ENCODE measurements at regions not wholly inside any gene's neighbourhood (a gene's known extent, or its start where the extent isn't known, plus 50 kb on each side); places are given as distances from the start of the nearest gene placed in this dataset.

DNA sequence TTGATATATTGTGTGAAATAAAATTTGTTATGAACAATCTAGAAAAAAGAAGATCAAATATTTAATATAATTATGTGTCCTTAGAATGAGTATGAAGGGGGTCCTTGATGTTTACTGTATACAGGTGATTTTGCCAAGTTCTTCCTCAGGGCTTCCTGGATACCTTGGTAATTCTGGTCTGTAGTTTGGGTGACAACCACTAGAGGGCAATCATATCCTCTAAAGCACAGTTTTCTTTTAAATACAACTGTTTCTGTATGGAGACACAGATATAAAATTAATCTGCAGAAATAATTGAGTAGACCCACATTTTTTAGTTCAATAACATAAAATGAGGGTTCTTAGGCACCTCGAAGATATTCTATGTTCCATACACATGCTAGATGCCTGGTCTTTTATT is 157.7 kb downstream of the SPANXN1 start:
- H3K27ac Mint-ChIP-seq, result no peak overlapping the region
- H3K9ac ChIP-seq (ENCODE audit: extremely low read depth, insufficient read length, low read length), result no peak overlapping the region
- no peak for DNase-seq

More for the DNA sequence above, 157.7 kb downstream of the SPANXN1 start:
- Histone ChIP-seq H3K79me2 (ENCODE audit: insufficient read depth, low read length) (no peaks in the 10 kb centered on the region), H3K27ac (ENCODE audit: insufficient read length, low read depth, low read length) (no peak overlapping the region), H3K4me2 (ENCODE audit: insufficient read depth, insufficient read length, low read length) (no peak overlapping the region), H3T11ph (ENCODE audit: low read length) (no peak overlapping the region), H3K4ac (ENCODE audit: low read depth, low read length) (no peak overlapping the region), H3K14ac (ENCODE audit: insufficient read depth, low read length) (no peak overlapping the region), H2AFZ (ENCODE audit: low read length) (no peak overlapping the region), H3K23me2 (ENCODE audit: insufficient read length, low read depth, low read length, poor library complexity, severe bottlenecking) (no peaks in the 10 kb centered on the region), H2BK15ac (ENCODE audit: low read depth, low read length) (no peak overlapping the region), H4K91ac (ENCODE audit: insufficient read length, low read depth, low read length) (no peak overlapping the region), H2BK12ac (ENCODE audit: insufficient read length, low read depth, low read length) (no peak overlapping the region), H2BK5ac (ENCODE audit: insufficient read length, low read length) (no peak overlapping the region), H3K9me3 (ENCODE audit: control insufficient read depth, low read depth, low read length) (peaks cover 13% of the 10 kb centered on the region), H3K23ac (ENCODE audit: insufficient read length, low read depth, low read length) (no peak overlapping the region), H2BK20ac (ENCODE audit: low read depth, low read length, poor library complexity, severe bottlenecking) (no peak overlapping the region), H3K56ac (ENCODE audit: insufficient read length, low read depth, low read length) (no peak overlapping the region), H2BK120ac (ENCODE audit: low read depth, low read length, poor library complexity, severe bottlenecking) (no peak overlapping the region), H4K20me1 (ENCODE audit: control insufficient read depth, insufficient read depth, insufficient read length) (no peaks in the 10 kb centered on the region), H2AK5ac (ENCODE audit: insufficient read length, low read length) (no peak overlapping the region), H4K5ac (ENCODE audit: insufficient read length, low read depth, low read length) (no peak overlapping the region), H3K79me1 (ENCODE audit: insufficient read depth, low read depth, low read length, poor library complexity, severe bottlenecking) (no peaks in the 10 kb centered on the region), H3K27me3 (ENCODE audit: insufficient read depth, low read length) (no peaks in the 10 kb centered on the region), H3K18ac (ENCODE audit: insufficient read length, low read depth, low read length) (no peak overlapping the region), H4K8ac (replicated peaks; ENCODE audit: insufficient read length, low read depth, low read length) (no peak overlapping the region), H3K4me1 (ENCODE audit: insufficient read depth, low read length) (no peaks in the 10 kb centered on the region)
- H3K4me3 Mint-ChIP-seq, result no peak overlapping the region
- H3K9me3 Mint-ChIP-seq, result peaks cover 39 to 50% of the 10 kb centered on the region in 2 experiments
- no peaks in the 10 kb centered on the region for H3K4me1 Mint-ChIP-seq
- no CpG with 5 or more reads among the region's 1 CpG for WGBS (ENCODE audit: extremely low coverage, insufficient read length, low lambda C conversion rate)
- H3K36me3 Mint-ChIP-seq (ENCODE audit: insufficient read depth in 1 of 3, low read depth in 3 of 3), result peaks cover 0 to 6% (median 0%) of the 10 kb centered on the region in 3 experiments; a peak in 2 of 7 replicates
- no peaks in the 10 kb centered on the region; the same call in 1 of the 2 replicates for H3K27me3 Mint-ChIP-seq (ENCODE audit: low read depth)
- TF ChIP-seq, protein P1, sequence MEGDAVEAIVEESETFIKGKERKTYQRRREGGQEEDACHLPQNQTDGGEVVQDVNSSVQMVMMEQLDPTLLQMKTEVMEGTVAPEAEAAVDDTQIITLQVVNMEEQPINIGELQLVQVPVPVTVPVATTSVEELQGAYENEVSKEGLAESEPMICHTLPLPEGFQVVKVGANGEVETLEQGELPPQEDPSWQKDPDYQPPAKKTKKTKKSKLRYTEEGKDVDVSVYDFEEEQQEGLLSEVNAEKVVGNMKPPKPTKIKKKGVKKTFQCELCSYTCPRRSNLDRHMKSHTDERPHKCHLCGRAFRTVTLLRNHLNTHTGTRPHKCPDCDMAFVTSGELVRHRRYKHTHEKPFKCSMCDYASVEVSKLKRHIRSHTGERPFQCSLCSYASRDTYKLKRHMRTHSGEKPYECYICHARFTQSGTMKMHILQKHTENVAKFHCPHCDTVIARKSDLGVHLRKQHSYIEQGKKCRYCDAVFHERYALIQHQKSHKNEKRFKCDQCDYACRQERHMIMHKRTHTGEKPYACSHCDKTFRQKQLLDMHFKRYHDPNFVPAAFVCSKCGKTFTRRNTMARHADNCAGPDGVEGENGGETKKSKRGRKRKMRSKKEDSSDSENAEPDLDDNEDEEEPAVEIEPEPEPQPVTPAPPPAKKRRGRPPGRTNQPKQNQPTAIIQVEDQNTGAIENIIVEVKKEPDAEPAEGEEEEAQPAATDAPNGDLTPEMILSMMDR (conservative IDR thresholded peaks at IDR 0.05), result peak; percentile 73
